Kidney (tissue), 13 donors: ENCODE measurements at regions not wholly inside any gene's neighbourhood (a gene's known extent, or its start where the extent isn't known, plus 50 kb on each side); places are given as distances from the start of the nearest gene placed in this dataset.

Source experiments
- DNase-seq, 5 donors: peaks; one replicate each; pipeline ENCODE4 v3.0.0-alpha.2; 2013 to 2020
- FAIRE-seq: peaks from 2 replicates; lab custom pipeline; 2012; peaks lifted over from hg19 to GRCh38; lab: Jason Lieb, UNC
- H3K27ac ChIP-seq, 2 donors: one replicate each; pipeline ENCODE4 v1.7.0; 2013; ENCODE audit warnings: low read depth in 2 of 2, low read length in 2 of 2, inconsistent platforms in 1 of 2
- H3K27me3 ChIP-seq: one replicate; pipeline ENCODE4 v1.7.1; 2013; ENCODE audit warnings: low read length, inconsistent platforms; ENCODE audit not compliant: control insufficient read depth, insufficient read depth
- H3K36me3 ChIP-seq, 3 donors: one replicate each; pipeline versions ENCODE4 v1.7.0 to v1.7.1; 2013; ENCODE audit warnings: low read length in 3 of 3, control low read depth in 1 of 3, inconsistent platforms in 1 of 3; ENCODE audit not compliant: insufficient read depth in 3 of 3, control insufficient read depth in 2 of 3
- H3K4me1 ChIP-seq, 3 donors: one replicate each; pipeline versions ENCODE4 v1.7.0 to v1.7.1; 2013; ENCODE audit warnings: low read length in 3 of 3, inconsistent platforms in 1 of 3, low read depth in 1 of 3; ENCODE audit not compliant: control insufficient read depth in 2 of 3, insufficient read depth in 2 of 3
- H3K4me3 ChIP-seq, 3 donors: one replicate each; pipeline versions ENCODE4 v1.7.0 to v1.8.1; 2013; ENCODE audit warnings: low read length in 3 of 3, control low read depth in 1 of 3, inconsistent platforms in 1 of 3
- H3K9ac ChIP-seq, 3 donors: one replicate each; pipeline versions ENCODE4 v1.7.0 to v1.7.1; 2013; ENCODE audit warnings: low read length in 3 of 3, control low read depth in 1 of 3, inconsistent platforms in 1 of 3
- H3K9me3 ChIP-seq, 3 donors: one replicate each; pipeline versions ENCODE4 v1.7.0 to v1.7.1; 2013; ENCODE audit warnings: low read length in 3 of 3, control low read depth in 1 of 3, inconsistent platforms in 1 of 3; ENCODE audit not compliant: control insufficient read depth in 2 of 3, insufficient read depth in 1 of 3
- intact Hi-C: fragments of 100-400 bp; cut with DNase I; formaldehyde crosslinking; loops from one replicate; pipeline ENCODE4 v1.11.1; 2022
- TF ChIP-seq, protein P1 (sequence below): IDR thresholded peaks from 3 replicates; pipeline ENCODE4 v1.5.1; 2012; ENCODE audit warnings: mild to moderate bottlenecking, moderate library complexity, borderline replicate concordance; ENCODE audit not compliant: insufficient read depth; ENCODE audit errors: extremely low read depth
- donor health status: control.
- donor health status: control.
- donor health status: control.
- donor health status: control.
- donor health status: control.
- donor health status: DM: yes; HTN: yes; CAD: no.
- donor health status: Normal renal cell carcinoma (clear cell type).

DNA sequence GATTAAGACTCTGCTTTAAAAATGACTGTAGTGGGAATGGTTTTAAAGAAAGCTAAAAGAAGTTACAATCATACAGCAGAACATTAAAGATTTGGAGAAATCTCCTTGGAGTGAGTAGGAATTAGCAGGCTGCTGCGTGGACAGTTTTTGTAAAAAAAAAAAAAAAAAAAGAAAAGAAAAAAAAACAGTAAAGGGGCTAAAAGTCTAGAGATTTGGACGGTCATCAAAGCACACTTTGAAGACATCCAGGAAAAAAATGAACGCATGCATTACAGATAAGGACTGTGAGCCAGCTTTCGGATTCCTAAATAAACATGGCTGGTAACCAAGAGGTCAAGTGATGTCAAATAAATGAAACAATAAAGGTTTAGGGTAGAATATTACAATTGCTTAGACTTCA lies 1700.6 kb downstream of the PCDH9 start:
- Histone ChIP-seq H3K9ac (no peak overlapping the region), H3K9me3 (no peaks in the 10 kb centered on the region), H3K36me3 (no peaks in the 10 kb centered on the region), H3K4me1 (no peaks in the 10 kb centered on the region), H3K4me3 (no peak overlapping the region), H3K27ac (no peak overlapping the region), H3K27me3 (no peaks in the 10 kb centered on the region)
- no peak for FAIRE-seq
- intact Hi-C loops = no loop called here
- TF ChIP-seq, protein P1, sequence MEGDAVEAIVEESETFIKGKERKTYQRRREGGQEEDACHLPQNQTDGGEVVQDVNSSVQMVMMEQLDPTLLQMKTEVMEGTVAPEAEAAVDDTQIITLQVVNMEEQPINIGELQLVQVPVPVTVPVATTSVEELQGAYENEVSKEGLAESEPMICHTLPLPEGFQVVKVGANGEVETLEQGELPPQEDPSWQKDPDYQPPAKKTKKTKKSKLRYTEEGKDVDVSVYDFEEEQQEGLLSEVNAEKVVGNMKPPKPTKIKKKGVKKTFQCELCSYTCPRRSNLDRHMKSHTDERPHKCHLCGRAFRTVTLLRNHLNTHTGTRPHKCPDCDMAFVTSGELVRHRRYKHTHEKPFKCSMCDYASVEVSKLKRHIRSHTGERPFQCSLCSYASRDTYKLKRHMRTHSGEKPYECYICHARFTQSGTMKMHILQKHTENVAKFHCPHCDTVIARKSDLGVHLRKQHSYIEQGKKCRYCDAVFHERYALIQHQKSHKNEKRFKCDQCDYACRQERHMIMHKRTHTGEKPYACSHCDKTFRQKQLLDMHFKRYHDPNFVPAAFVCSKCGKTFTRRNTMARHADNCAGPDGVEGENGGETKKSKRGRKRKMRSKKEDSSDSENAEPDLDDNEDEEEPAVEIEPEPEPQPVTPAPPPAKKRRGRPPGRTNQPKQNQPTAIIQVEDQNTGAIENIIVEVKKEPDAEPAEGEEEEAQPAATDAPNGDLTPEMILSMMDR = no peak
- DNase-seq = peak in 1 of 5 donors; percentile 6

DNA sequence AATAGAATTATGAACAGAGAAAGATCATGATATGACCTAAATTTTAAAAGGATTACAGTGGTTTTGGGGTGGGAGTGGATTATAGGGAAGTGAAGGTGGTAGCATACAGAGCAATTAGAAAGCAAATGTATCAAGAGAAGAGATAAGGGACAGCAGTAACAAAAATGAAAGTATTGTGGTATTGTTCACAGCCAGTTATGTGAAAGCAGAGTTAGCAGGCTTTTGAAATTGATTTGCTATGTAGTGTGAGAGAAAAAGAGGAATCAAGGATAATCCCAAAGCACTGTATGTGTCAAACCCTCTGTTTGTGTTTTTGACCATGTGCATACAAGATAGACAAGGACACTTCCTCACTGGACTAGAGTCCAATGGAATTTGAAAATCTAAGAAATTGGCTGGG lies 1721.4 kb downstream of the PCDH9 start:
- no peak for DNase-seq
- no peaks in the 10 kb centered on the region for H3K4me1 ChIP-seq
- TF ChIP-seq, protein P1 = no peak

DNA sequence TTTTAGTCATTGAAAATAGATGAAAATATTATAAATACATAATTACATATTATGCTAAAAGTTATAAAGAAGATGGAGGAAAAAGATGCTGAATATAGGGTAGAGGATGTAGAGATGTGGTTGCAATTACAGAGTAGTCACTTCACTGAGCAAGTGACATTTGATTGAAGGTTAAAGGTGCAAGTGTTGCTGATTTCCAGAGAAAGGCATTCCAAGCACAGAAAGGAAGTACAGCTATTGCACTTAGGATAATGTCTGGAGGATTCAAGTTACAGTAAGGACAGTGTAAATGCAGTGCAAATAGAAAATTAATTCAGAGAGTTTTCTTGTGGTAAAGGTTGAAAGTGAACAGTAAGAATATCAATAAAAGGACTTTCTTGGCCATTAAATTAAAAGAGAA lies 1721.8 kb downstream of the PCDH9 start:
- intact Hi-C loops = no loop called here
- FAIRE-seq (no peak), DNase-seq (no peak)
- H3K27me3 ChIP-seq = no peaks in the 10 kb centered on the region
- H3K36me3 ChIP-seq = no peaks in the 10 kb centered on the region
- H3K9me3 ChIP-seq = peaks cover 0 to 3% (median 0%) of the 10 kb centered on the region in 3 donors
- no peak overlapping the region for H3K9ac ChIP-seq
- no peak overlapping the region for H3K4me3 ChIP-seq
- TF ChIP-seq, protein P1 = no peak
- H3K27ac ChIP-seq = no peak overlapping the region
- no peaks in the 10 kb centered on the region for H3K4me1 ChIP-seq

More for the DNA sequence above, 1721.4 kb downstream of the PCDH9 start:
- no peak for FAIRE-seq
- no peaks in the 10 kb centered on the region for H3K27me3 ChIP-seq
- H3K9me3 ChIP-seq = peaks cover 0 to 3% (median 0%) of the 10 kb centered on the region in 3 donors
- H3K27ac ChIP-seq = no peak overlapping the region
- no peak overlapping the region for H3K4me3 ChIP-seq
- H3K36me3 ChIP-seq = no peaks in the 10 kb centered on the region
- intact Hi-C loops = no loop called here
- no peak overlapping the region for H3K9ac ChIP-seq

DNA sequence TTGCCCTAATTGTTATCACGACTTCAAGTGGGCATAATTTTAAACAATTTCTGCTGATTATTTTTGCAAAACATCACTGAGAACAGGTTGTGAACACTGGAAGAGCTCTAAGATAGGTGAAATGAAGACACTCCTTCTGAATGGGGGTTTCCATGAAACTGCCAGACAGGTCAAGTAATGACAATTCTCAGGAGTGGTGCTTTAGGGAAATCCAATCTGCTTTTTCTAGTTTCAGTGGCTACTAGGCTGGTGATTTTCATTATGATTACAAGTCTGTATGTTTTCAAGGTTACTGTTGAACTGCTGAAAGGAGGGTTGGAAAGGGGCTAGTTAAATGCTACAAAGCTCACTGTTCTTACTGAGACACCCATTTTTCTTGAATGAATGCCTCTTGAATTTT lies 1724.2 kb downstream of the PCDH9 start:
- Histone ChIP-seq H3K4me3 (no peak overlapping the region), H3K9me3 (peaks cover 0 to 3% (median 0%) of the 10 kb centered on the region in 3 donors), H3K27me3 (no peaks in the 10 kb centered on the region), H3K4me1 (no peaks in the 10 kb centered on the region), H3K36me3 (no peaks in the 10 kb centered on the region), H3K9ac (no peak overlapping the region), H3K27ac (no peak overlapping the region)
- FAIRE-seq (no peak), DNase-seq (no peak)
- intact Hi-C loops = no loop called here
- TF ChIP-seq, protein P1 = no peak
